ENCODE measurements at regions not wholly inside any gene's neighbourhood (a gene's known extent, or its start where the extent isn't known, plus 50 kb on each side); places are given as distances from the start of the nearest gene placed in this dataset.

DNA sequence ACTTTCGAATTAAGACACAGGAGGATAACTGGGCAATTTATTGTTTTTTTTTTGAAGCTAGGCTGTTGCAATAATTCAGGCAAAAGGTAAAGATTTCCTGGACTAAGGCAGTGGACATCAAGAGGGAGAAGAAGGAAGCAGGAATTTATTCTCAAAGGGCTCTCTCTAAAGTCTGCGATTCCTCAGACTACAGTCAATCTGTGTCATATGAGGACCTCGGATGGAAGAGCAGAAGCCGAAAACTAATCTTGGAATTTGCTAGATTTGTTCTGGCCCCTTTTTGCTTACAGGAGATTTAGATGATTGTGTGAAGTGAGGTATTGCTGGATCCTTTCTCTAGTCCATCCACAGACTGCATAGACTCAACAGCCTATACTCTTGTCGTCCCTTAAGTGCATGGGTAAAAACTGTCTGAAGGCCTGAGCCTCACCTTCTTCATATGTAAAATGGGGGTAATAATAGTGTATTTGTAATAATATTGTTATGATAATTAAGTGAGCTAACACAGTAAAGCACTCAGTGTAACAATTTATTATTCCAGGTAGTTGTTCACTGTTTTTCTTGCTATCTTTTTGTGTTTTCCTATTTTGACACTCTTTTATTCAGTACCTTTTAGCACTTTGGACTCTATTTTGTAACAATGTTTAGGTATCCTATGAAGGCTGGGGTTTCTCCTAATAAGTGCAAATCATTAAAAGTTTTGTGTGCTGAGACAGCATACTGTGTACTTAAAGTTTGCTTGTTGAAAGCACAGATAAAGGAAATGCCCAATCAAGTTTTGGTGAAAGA lies 54.2 kb upstream of the NT5C1B start:
- DNase-seq, result no peak

DNA sequence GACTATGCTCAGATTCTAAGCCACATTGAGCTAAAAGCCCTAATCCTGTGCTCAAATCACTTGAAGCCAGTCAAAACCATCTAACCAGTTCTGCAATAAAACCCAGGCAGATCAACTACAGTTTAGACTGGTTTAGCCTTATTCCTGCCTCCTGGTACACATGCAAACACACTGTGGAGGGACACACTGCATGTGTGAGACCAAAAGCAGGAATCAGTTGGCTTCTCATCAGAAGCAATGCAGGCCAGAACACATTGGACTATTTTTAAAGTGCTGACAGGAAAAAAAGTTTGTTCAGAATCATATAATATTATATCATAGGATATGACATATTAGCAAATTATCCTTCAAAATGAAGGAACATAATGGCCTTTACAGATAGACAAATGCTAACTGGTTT lies 52.5 kb upstream of the NT5C1B start:
- DNase-seq, result no peak

DNA sequence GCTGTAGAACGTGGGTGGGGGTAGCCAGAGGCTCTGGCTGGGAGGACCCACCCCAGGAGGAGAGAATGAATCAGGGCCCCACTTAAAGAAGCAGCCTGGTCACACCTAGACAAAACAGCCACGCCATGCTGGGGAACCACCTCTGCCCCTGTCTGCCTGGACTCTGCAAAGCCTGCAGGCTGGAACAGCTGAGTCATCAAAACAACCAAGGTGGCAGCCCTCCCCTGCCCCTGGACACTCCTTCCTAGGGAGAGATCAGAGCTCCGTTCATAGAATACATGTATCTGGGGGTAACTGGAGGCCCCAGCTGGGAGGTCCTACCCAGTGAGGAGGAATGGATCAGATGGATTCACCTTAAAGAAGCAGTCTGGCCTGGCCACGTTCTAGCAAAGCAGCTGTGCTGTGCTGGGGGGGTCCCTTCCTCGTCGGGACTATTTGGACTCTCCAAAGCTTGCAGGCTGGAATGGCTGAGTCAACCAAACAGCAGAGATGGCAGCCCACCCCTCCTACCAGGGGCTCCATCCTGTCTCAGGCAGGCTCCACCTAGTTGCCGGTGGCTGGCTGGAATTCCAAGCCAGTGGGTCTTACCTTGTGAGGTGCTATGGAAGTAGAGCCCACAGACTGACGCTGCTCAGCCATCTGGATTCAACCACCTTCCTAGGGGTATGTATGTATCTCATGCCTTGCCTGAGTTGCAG lies 50.5 kb upstream of the NT5C1B start:
- DNase-seq, result no peak
